K562 (cell line): ENCODE measurements at regions not wholly inside any gene's neighbourhood (a gene's known extent, or its start where the extent isn't known, plus 50 kb on each side); places are given as distances from the start of the nearest gene placed in this dataset.

ENCODE experiments used
- ATAC-seq: fragments of 200-7000 bp; cut with Tn5 transposase; 3 replicates; pipeline ENCODE4 v1.9.1; 2020; ENCODE audit warnings: moderate library complexity
- BruUV-seq: library from RNA; stranded (reverse); fragments of 400-500 nt; replicated peaks from 2 replicates; lab custom pipeline; 2021; lab: Mats Ljungman, UMichigan
- CTCF ChIA-PET: fragments of 300-600 bp; formaldehyde crosslinking; extraction: SDS; loops from one replicate; lab custom pipeline; 2021; ENCODE audit warnings: low intra/inter-chr PET ratio; lab: Yijun Ruan, JAX
- POLR2A ChIA-PET: fragments of 300-600, 350-650 bp; sonication (Branson Sonifier 250); formaldehyde crosslinking; extraction: SDS; loops from one replicate; lab custom pipeline; 2021; ENCODE audit warnings: antibody characterized with exemption, inconsistent platforms; lab: Yijun Ruan, JAX
- DNase-seq, 4 experiments: peaks; one replicate each; pipeline versions ENCODE4 v3.0.0 to v3.0.0-alpha.2; 2011 to 2018; ENCODE audit warnings: low spot score in 3 of 4, mixed read lengths in 3 of 4; ENCODE audit errors: extremely low read depth in 1 of 4
- FAIRE-seq: peaks from 2 replicates; lab custom pipeline; 2011; peaks lifted over from hg19 to GRCh38; lab: Jason Lieb, UNC
- H2AFZ ChIP-seq: 2 replicates; pipeline ENCODE4 v1.6.0; 2011; ENCODE audit warnings: low read depth, low read length, control low read depth, inconsistent platforms
- H3K27ac ChIP-seq: fragments of 200-600 bp; 3 replicates; pipeline ENCODE4 v1.8.0; 2011; ENCODE audit warnings: low read depth, mild to moderate bottlenecking, control low read depth, inconsistent platforms, low read length, moderate library complexity, mixed read lengths; ENCODE audit errors: extremely low read depth
- H3K27me3 ChIP-seq, 2 experiments: fragments of 300-600 bp in 1 of 2; 2 replicates in 1 of 2; 3 replicates in 1 of 2; pipeline versions ENCODE4 v1.6.0 to v1.8.0; 2011; ENCODE audit warnings: inconsistent platforms in 2 of 2, low read length in 2 of 2, mild to moderate bottlenecking in 1 of 2, mixed read lengths in 1 of 2, moderate library complexity in 1 of 2; ENCODE audit not compliant: control insufficient read depth in 2 of 2, insufficient read depth in 2 of 2
- H3K36me3 ChIP-seq: fragments of 300-600 bp; 3 replicates; pipeline ENCODE4 v1.8.0; 2011; ENCODE audit warnings: mild to moderate bottlenecking, low read length, inconsistent platforms; ENCODE audit not compliant: control insufficient read depth, insufficient read depth
- H3K4me1 ChIP-seq, 2 experiments: fragments of 200-600 bp in 1 of 2; replicated peaks in 1 of 2; 2 replicates in 1 of 2; 3 replicates in 1 of 2; pipeline versions ENCODE4 v1.5.1 to v1.8.0; 2011; ENCODE audit warnings: inconsistent platforms in 2 of 2, low read length in 2 of 2, mild to moderate bottlenecking in 1 of 2, mixed read lengths in 1 of 2, moderate library complexity in 1 of 2; ENCODE audit not compliant: control insufficient read depth in 2 of 2, insufficient read depth in 2 of 2
- H3K4me2 ChIP-seq: 2 replicates; pipeline ENCODE4 v1.6.1; 2011; ENCODE audit warnings: low read length, control low read depth, inconsistent platforms, mixed read lengths; ENCODE audit not compliant: insufficient read depth
- H3K4me3 ChIP-seq: fragments of 200-600 bp; sonication (generic), shearing (Covaris generic); 2 replicates; pipeline ENCODE4 v1.5.1; 2016; ENCODE audit warnings: control low read depth, inconsistent platforms
- H3K79me2 ChIP-seq: fragments of 200-600 bp; 3 replicates; pipeline ENCODE4 v1.8.0; 2011; ENCODE audit warnings: low read length, inconsistent platforms; ENCODE audit not compliant: control insufficient read depth, insufficient read depth
- H3K9ac ChIP-seq, 2 experiments: 2 replicates each; pipeline versions ENCODE4 v1.6.0 to v1.6.1; 2011; ENCODE audit warnings: low read depth in 2 of 2, low read length in 2 of 2, control low read depth in 1 of 2, inconsistent platforms in 1 of 2, mild to moderate bottlenecking in 1 of 2, mixed read lengths in 1 of 2; ENCODE audit not compliant: insufficient read depth in 1 of 2
- H3K9me1 ChIP-seq: one replicate; pipeline ENCODE4 v1.6.0; 2011; ENCODE audit warnings: inconsistent platforms, mild to moderate bottlenecking, low read length, moderate library complexity; ENCODE audit not compliant: control insufficient read depth, insufficient read depth
- H3K9me3 ChIP-seq: replicated peaks from 2 replicates; pipeline ENCODE4 v1.5.1; 2011; ENCODE audit warnings: low read depth, low read length, inconsistent platforms; ENCODE audit not compliant: control insufficient read depth, insufficient read depth
- H4K20me1 ChIP-seq: replicated peaks from 2 replicates; pipeline ENCODE4 v1.6.1; 2011; ENCODE audit warnings: low read length, inconsistent platforms, mixed read lengths; ENCODE audit not compliant: control insufficient read depth, insufficient read depth
- ARID2 ChIP-seq: fragments of 450-650 bp; IDR thresholded peaks from 2 replicates; pipeline ENCODE4 v1.6.1; 2017; ENCODE audit warnings: antibody characterized with exemption, mild to moderate bottlenecking
- DLX4 ChIP-seq: fragments of 250-450 bp; sonication (Bioruptor Pico); IDR thresholded peaks from 2 replicates; pipeline ENCODE4 v1.6.1; 2021; ENCODE audit warnings: mild to moderate bottlenecking
- EGR1 ChIP-seq: fragments of 450-650 bp; conservative IDR thresholded peaks from 2 replicates; pipeline ENCODE4 v1.6.1; 2017; ENCODE audit warnings: mild to moderate bottlenecking
- FOXJ3 ChIP-seq: sonication (generic); formaldehyde crosslinking; IDR thresholded peaks from 2 replicates; pipeline ENCODE4 v1.4.0; 2020; ENCODE audit warnings: mild to moderate bottlenecking, missing genetic modification reagents
- FOXP1 ChIP-seq: sonication (generic); formaldehyde crosslinking; IDR thresholded peaks from 2 replicates; pipeline ENCODE4 v1.8.0; 2022; ENCODE audit warnings: mild to moderate bottlenecking, missing genetic modification reagents
- IRF9 ChIP-seq: fragments of 450-650 bp; IDR thresholded peaks from 2 replicates; pipeline ENCODE4 v1.6.1; 2016; ENCODE audit warnings: missing biosample characterization, missing genetic modification characterization
- MEIS2 ChIP-seq: fragments of 450-650 bp; IDR thresholded peaks from 2 replicates; pipeline ENCODE4 v1.6.1; 2014; ENCODE audit warnings: mild to moderate bottlenecking; ENCODE audit not compliant: partially characterized antibody
- MXI1 ChIP-seq: IDR thresholded peaks from 2 replicates; pipeline ENCODE4 v1.6.1; 2011; ENCODE audit warnings: low read depth, mild to moderate bottlenecking, improper control_type of control experiment, low read length
- SMARCB1 ChIP-seq: IDR thresholded peaks from 2 replicates; pipeline ENCODE4 v1.6.1; 2011; ENCODE audit warnings: improper control_type of control experiment, low read depth; ENCODE audit not compliant: insufficient read length
- ZNF121 ChIP-seq: sonication (generic); formaldehyde crosslinking; conservative IDR thresholded peaks from 2 replicates; pipeline ENCODE4 v1.8.0; 2022; ENCODE audit warnings: missing genetic modification reagents
- ZNF232 ChIP-seq: sonication (generic); formaldehyde crosslinking; IDR thresholded peaks from 2 replicates; pipeline ENCODE4 v1.8.0; 2022; ENCODE audit warnings: mild to moderate bottlenecking, missing genetic modification reagents
- ZNF699 ChIP-seq: fragments of 250-450 bp; sonication (Bioruptor Pico); IDR thresholded peaks from 2 replicates; pipeline ENCODE4 v1.8.0; 2021; ENCODE audit warnings: mild to moderate bottlenecking, moderate library complexity; ENCODE audit not compliant: insufficient replicate concordance
- ZNF76 ChIP-seq: fragments of 250-450 bp; sonication (Bioruptor Pico); IDR thresholded peaks from 2 replicates; pipeline ENCODE4 v1.4.0; 2020; ENCODE audit warnings: mild to moderate bottlenecking, moderate library complexity, borderline replicate concordance
- WGBS: fragments of 100-300 bp; shearing (Covaris generic); methylation state at CpG from one replicate; pipeline ENCODE4 v1.1.6; 2016; ENCODE audit warnings: low coverage, mixed read lengths; ENCODE audit not compliant: insufficient coverage; ENCODE audit errors: missing lambda C conversion rate; 5-methylcytosine and 5-hydroxymethylcytosine counted together
- in situ Hi-C: fragments of 300-500 bp; cut with MboI; formaldehyde crosslinking; loops from 4 replicates; pipeline ENCODE4 v1.15.0; 2018; ENCODE audit warnings: inconsistent platforms, mixed read lengths
- intact Hi-C: fragments of 100-400 bp; cut with micrococcal nuclease; formaldehyde crosslinking; loops from 2 replicates; pipeline ENCODE4 v1.14.2; 2022
- TF ChIP-seq, protein P1 (sequence below): fragments of 450-650 bp; formaldehyde crosslinking; IDR thresholded peaks from 2 replicates; pipeline ENCODE4 v1.4.0; 2020; ENCODE audit warnings: mild to moderate bottlenecking, mixed read lengths

GRCh38 chr1:168824418-168825065 is 95.5 kb upstream of the DPT start:
- no peaks in the 10 kb centered on the region for H3K36me3 ChIP-seq
- TF ChIP-seq FOXJ3 (CRISPR knock-in tag) (no peak), EGR1 (peak; percentile 21; the same call in 1 of the 2 replicates)
- CTCF ChIA-PET = no interaction called here
- H3K4me3 ChIP-seq = no peak overlapping the region
- POLR2A ChIA-PET = no interaction called here
- DNase-seq = no peak
- no peak overlapping the region for H3K27ac ChIP-seq
- no peak overlapping the region for H3K9ac ChIP-seq
- intact Hi-C loops = no loop called here
- H3K4me1 ChIP-seq = no peaks in the 10 kb centered on the region
- H3K27me3 ChIP-seq = no peaks in the 10 kb centered on the region; a peak in 1 of 5 replicates
- H4K20me1 ChIP-seq = no peaks in the 10 kb centered on the region
- BruUV-seq = no TSS peak
- H3K9me3 ChIP-seq = no peaks in the 10 kb centered on the region
- in situ Hi-C loops = no loop called here
- WGBS = 0% methylated on average over 2 of the region's 2 CpGs
- no peaks in the 10 kb centered on the region for H3K79me2 ChIP-seq
- no peak for FAIRE-seq
- no peaks in the 10 kb centered on the region for H3K9me1 ChIP-seq
- H3K4me2 ChIP-seq = no peak overlapping the region
- H2AFZ ChIP-seq = no peak overlapping the region
- ATAC-seq = no peak

DNA sequence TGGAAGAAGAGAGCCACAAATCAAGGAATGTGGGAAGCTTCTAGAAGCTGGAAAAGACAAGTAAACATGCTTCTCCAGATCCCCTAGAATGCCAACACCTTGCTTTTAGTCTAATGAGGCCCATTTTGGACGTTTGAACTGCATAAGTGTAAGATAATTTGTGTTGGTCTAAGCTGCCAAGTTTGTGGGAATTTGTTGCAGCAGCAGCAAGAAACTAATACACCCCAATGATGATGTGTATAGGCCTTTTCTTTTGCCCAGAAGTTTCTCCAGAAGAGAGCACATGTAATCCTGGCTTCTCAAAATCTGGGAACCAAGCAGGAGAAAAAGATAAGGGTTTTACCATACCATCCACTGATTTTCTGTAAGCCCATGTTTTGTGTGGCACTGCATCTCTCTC is 96.1 kb upstream of the DPT start:
- no TSS peak for BruUV-seq
- no peak for TF ChIP-seq ZNF232 (CRISPR knock-in tag)
- TF ChIP-seq, protein P1, sequence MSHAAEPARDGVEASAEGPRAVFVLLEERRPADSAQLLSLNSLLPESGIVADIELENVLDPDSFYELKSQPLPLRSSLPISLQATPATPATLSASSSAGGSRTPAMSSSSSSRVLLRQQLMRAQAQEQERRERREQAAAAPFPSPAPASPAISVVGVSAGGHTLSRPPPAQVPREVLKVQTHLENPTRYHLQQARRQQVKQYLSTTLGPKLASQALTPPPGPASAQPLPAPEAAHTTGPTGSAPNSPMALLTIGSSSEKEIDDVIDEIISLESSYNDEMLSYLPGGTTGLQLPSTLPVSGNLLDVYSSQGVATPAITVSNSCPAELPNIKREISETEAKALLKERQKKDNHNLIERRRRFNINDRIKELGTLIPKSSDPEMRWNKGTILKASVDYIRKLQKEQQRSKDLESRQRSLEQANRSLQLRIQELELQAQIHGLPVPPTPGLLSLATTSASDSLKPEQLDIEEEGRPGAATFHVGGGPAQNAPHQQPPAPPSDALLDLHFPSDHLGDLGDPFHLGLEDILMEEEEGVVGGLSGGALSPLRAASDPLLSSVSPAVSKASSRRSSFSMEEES (CRISPR knock-in tag) = no peak
- TF ChIP-seq ZNF76 (CRISPR knock-in tag) = no peak
- no peak for TF ChIP-seq FOXP1 (CRISPR knock-in tag)
- TF ChIP-seq ZNF699 (CRISPR knock-in tag) = no peak
- TF ChIP-seq MXI1 = no peak
- TF ChIP-seq DLX4 (CRISPR knock-in tag) = no peak
- TF ChIP-seq EGR1 = no peak
- TF ChIP-seq IRF9 (tag) = no peak
- no peak for TF ChIP-seq ZNF121
- no peak for TF ChIP-seq ARID2
- TF ChIP-seq MEIS2 = no peak
- TF ChIP-seq SMARCB1 = no peak
- Histone ChIP-seq H3K27me3 (no peaks in the 10 kb centered on the region; a peak in 1 of 5 replicates), H3K9me1 (no peaks in the 10 kb centered on the region), H2AFZ (no peak overlapping the region), H3K4me2 (no peak overlapping the region), H3K36me3 (no peaks in the 10 kb centered on the region), H3K79me2 (no peaks in the 10 kb centered on the region), H3K4me1 (no peaks in the 10 kb centered on the region), H3K9me3 (no peaks in the 10 kb centered on the region), H3K4me3 (no peak overlapping the region), H3K9ac (no peak overlapping the region), H4K20me1 (no peaks in the 10 kb centered on the region), H3K27ac (no peak overlapping the region)
- intact Hi-C loops = no loop called here
- ChIA-PET POLR2A (no interaction called here), CTCF (no interaction called here)
- DNase-seq = no peak
- in situ Hi-C loops = no loop called here
- WGBS = 0% methylated on average over 1 of the region's 1 CpG
- FAIRE-seq = no peak
- no peak for ATAC-seq
